HEK293 (cell line): ENCODE measurements at regions not wholly inside any gene's neighbourhood (a gene's known extent, or its start where the extent isn't known, plus 50 kb on each side); places are given as distances from the start of the nearest gene placed in this dataset.

Experiments used
- CTCF ChIA-PET: fragments of 350-600 bp; formaldehyde crosslinking; extraction: SDS; loops from one replicate; lab custom pipeline; 2021; ENCODE audit warnings: antibody characterized with exemption; lab: Yijun Ruan, JAX
- POLR2A ChIA-PET: fragments of 300-600 bp; formaldehyde crosslinking; extraction: SDS; loops from one replicate; lab custom pipeline; 2020; ENCODE audit warnings: antibody characterized with exemption, inconsistent platforms; lab: Yijun Ruan, JAX
- H3K27ac ChIP-seq: fragments of 200-500 bp; sonication (Bioruptor generic); 2 replicates; pipeline ENCODE4 v1.5.1; 2014; ENCODE audit warnings: low read depth, low read length, control low read depth, inconsistent platforms; ENCODE audit errors: extremely low read depth
- H3K36me3 ChIP-seq, 2 experiments: fragments of 200-500 bp in 1 of 2; sonication (Bioruptor generic) in 1 of 2; 1 replicate in 1 of 2; 2 replicates in 1 of 2; pipeline ENCODE4 v1.5.1; 2014 to 2017; ENCODE audit warnings: inconsistent platforms in 2 of 2, low read length in 2 of 2; ENCODE audit not compliant: control insufficient read depth in 2 of 2, insufficient read depth in 1 of 2
- H3K4me1 ChIP-seq: fragments of 200-500 bp; sonication (Bioruptor generic); 2 replicates; pipeline ENCODE4 v1.5.1; 2014; ENCODE audit warnings: mild to moderate bottlenecking, low read length, inconsistent platforms; ENCODE audit not compliant: control insufficient read depth, insufficient read depth
- H3K4me3 ChIP-seq: 2 replicates; pipeline ENCODE4 v1.5.1; 2011; ENCODE audit warnings: low read depth, mild to moderate bottlenecking, control low read depth, low read length, moderate library complexity
- H3K9me3 ChIP-seq: fragments of 200-500 bp; sonication (Bioruptor generic); 2 replicates; pipeline ENCODE4 v1.5.1; 2014; ENCODE audit warnings: low read depth, low read length, inconsistent platforms; ENCODE audit not compliant: control insufficient read depth, insufficient read depth
- GLIS2 ChIP-seq: fragments of 450-650 bp; formaldehyde crosslinking; IDR thresholded peaks from 2 replicates; pipeline ENCODE4 v1.5.1; 2016; ENCODE audit warnings: missing biosample characterization, missing genetic modification characterization
- HOXA7 ChIP-seq: sonication (generic); formaldehyde crosslinking; IDR thresholded peaks from 2 replicates; pipeline ENCODE4 v1.8.1; 2022; ENCODE audit warnings: missing genetic modification reagents, borderline replicate concordance
- SCRT1 ChIP-seq: fragments of 450-650 bp; formaldehyde crosslinking; IDR thresholded peaks from 2 replicates; pipeline ENCODE4 v1.5.1; 2016; ENCODE audit warnings: missing biosample characterization, missing genetic modification characterization, borderline replicate concordance
- SP3 ChIP-seq: fragments of 450-650 bp; formaldehyde crosslinking; IDR thresholded peaks from 2 replicates; pipeline ENCODE4 v1.5.1; 2016; ENCODE audit warnings: missing biosample characterization, missing genetic modification characterization
- YY1 ChIP-seq: fragments of 450-650 bp; formaldehyde crosslinking; IDR thresholded peaks from 2 replicates; pipeline ENCODE4 v1.5.1; 2018; ENCODE audit warnings: missing biosample characterization, missing genetic modification characterization
- YY2 ChIP-seq: fragments of 450-650 bp; formaldehyde crosslinking; IDR thresholded peaks from 2 replicates; pipeline ENCODE4 v1.5.1; 2016; ENCODE audit warnings: missing biosample characterization, missing genetic modification characterization
- ZBTB1 ChIP-seq: fragments of 450-650 bp; formaldehyde crosslinking; IDR thresholded peaks from 2 replicates; pipeline ENCODE4 v1.5.1; 2016; ENCODE audit warnings: missing biosample characterization, missing genetic modification characterization
- ZBTB7A ChIP-seq: fragments of 450-650 bp; formaldehyde crosslinking; IDR thresholded peaks from 2 replicates; pipeline ENCODE4 v1.5.1; 2016; ENCODE audit warnings: low read depth, missing biosample characterization, missing genetic modification characterization
- ZEB2 ChIP-seq: fragments of 450-650 bp; formaldehyde crosslinking; IDR thresholded peaks from 2 replicates; pipeline ENCODE4 v1.5.1; 2016; ENCODE audit warnings: missing biosample characterization, missing genetic modification characterization
- ZNF121 ChIP-seq: fragments of 450-650 bp; formaldehyde crosslinking; IDR thresholded peaks from 2 replicates; pipeline ENCODE4 v1.5.1; 2016; ENCODE audit warnings: missing biosample characterization, missing genetic modification characterization
- ZNF146 ChIP-seq: fragments of 450-650 bp; formaldehyde crosslinking; IDR thresholded peaks from 2 replicates; pipeline ENCODE4 v1.5.1; 2016; ENCODE audit warnings: missing biosample characterization, missing genetic modification characterization
- ZNF248 ChIP-seq: fragments of 450-650 bp; formaldehyde crosslinking; IDR thresholded peaks from 2 replicates; pipeline ENCODE4 v1.5.1; 2017; ENCODE audit warnings: missing biosample characterization, missing genetic modification characterization
- ZNF391 ChIP-seq: fragments of 450-650 bp; formaldehyde crosslinking; IDR thresholded peaks from 2 replicates; pipeline ENCODE4 v1.5.1; 2016; ENCODE audit warnings: low read depth, missing biosample characterization, missing genetic modification characterization, borderline replicate concordance
- ZNF555 ChIP-seq: fragments of 450-650 bp; formaldehyde crosslinking; conservative IDR thresholded peaks from 2 replicates; pipeline ENCODE4 v1.5.1; 2017; ENCODE audit warnings: missing biosample characterization, mild to moderate bottlenecking, missing genetic modification characterization, inconsistent platforms
- ZNF558 ChIP-seq: fragments of 450-650 bp; formaldehyde crosslinking; IDR thresholded peaks from 2 replicates; pipeline ENCODE4 v1.5.1; 2016; ENCODE audit warnings: missing biosample characterization, missing genetic modification characterization
- ZNF626 ChIP-seq: fragments of 450-650 bp; sonication (Bioruptor Pico); formaldehyde crosslinking; IDR thresholded peaks from 2 replicates; pipeline ENCODE4 v1.5.1; 2018; ENCODE audit warnings: missing biosample characterization, missing genetic modification characterization, inconsistent platforms
- ZNF677 ChIP-seq: fragments of 450-650 bp; IDR thresholded peaks from 2 replicates; pipeline ENCODE4 v1.5.0; 2018; ENCODE audit warnings: missing biosample characterization, mild to moderate bottlenecking, missing genetic modification characterization, moderate library complexity
- ZNF776 ChIP-seq: fragments of 450-650 bp; formaldehyde crosslinking; IDR thresholded peaks from 2 replicates; pipeline ENCODE4 v1.5.0; 2017; ENCODE audit warnings: missing biosample characterization, missing genetic modification characterization, borderline replicate concordance
- TF ChIP-seq, protein P1 (sequence below): fragments of 450-650 bp; IDR thresholded peaks from 2 replicates; pipeline ENCODE4 v1.5.1; 2018; ENCODE audit warnings: missing biosample characterization, missing genetic modification characterization
- TF ChIP-seq, protein P2 (sequence below): fragments of 450-650 bp; formaldehyde crosslinking; IDR thresholded peaks from 2 replicates; pipeline ENCODE4 v1.5.1; 2017; ENCODE audit warnings: missing biosample characterization, missing genetic modification characterization
- TF ChIP-seq, protein P3 (sequence below): fragments of 450-650 bp; formaldehyde crosslinking; IDR thresholded peaks from 2 replicates; pipeline ENCODE4 v1.5.0; 2017; ENCODE audit warnings: missing biosample characterization, missing genetic modification characterization, borderline replicate concordance
- TF ChIP-seq, protein P4 (sequence below): fragments of 450-650 bp; formaldehyde crosslinking; IDR thresholded peaks from 2 replicates; pipeline ENCODE4 v1.5.1; 2017; ENCODE audit warnings: missing biosample characterization, missing genetic modification characterization

DNA sequence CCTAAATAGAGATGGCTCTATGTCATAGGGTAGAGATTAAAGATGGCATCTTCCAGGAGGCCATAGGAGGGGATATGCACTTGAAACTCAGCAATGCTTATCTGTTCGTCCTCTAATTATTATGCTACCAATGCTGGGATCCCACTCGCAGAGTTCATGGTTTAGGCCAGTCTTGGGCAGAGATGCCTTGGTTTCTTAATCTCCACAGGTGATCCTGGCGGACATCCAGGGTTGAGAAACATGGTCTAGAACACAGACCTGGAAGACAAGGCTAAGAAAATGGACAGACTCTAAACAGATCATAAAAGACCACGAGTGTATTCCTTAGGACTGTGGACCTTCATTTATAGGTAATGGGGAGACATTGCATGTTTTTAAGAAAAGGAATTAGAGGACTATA is 70.0 kb upstream of the IRS2 start:
- ChIA-PET CTCF (no interaction called here), POLR2A (no interaction called here)
- no peaks in the 10 kb centered on the region for H3K4me1 ChIP-seq
- H3K36me3 ChIP-seq, result no peaks in the 10 kb centered on the region
- H3K4me3 ChIP-seq, result no peak overlapping the region
- TF ChIP-seq ZNF146 (tag by site-specific recombination) (no peak), ZNF248 (tag by site-specific recombination) (no peak), GLIS2 (tag by site-specific recombination) (no peak), ZNF626 (tag by site-specific recombination) (no peak), ZEB2 (tag by site-specific recombination) (no peak), ZNF558 (tag by site-specific recombination) (no peak), ZBTB7A (tag by site-specific recombination) (no peak), ZNF555 (tag by site-specific recombination) (no peak)
- TF ChIP-seq, protein P1, sequence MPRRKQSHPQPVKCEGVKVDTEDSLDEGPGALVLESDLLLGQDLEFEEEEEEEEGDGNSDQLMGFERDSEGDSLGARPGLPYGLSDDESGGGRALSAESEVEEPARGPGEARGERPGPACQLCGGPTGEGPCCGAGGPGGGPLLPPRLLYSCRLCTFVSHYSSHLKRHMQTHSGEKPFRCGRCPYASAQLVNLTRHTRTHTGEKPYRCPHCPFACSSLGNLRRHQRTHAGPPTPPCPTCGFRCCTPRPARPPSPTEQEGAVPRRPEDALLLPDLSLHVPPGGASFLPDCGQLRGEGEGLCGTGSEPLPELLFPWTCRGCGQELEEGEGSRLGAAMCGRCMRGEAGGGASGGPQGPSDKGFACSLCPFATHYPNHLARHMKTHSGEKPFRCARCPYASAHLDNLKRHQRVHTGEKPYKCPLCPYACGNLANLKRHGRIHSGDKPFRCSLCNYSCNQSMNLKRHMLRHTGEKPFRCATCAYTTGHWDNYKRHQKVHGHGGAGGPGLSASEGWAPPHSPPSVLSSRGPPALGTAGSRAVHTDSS, result no peak
- TF ChIP-seq, protein P2, sequence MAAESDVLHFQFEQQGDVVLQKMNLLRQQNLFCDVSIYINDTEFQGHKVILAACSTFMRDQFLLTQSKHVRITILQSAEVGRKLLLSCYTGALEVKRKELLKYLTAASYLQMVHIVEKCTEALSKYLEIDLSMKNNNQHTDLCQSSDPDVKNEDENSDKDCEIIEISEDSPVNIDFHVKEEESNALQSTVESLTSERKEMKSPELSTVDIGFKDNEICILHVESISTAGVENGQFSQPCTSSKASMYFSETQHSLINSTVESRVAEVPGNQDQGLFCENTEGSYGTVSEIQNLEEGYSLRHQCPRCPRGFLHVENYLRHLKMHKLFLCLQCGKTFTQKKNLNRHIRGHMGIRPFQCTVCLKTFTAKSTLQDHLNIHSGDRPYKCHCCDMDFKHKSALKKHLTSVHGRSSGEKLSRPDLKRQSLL, result no peak
- TF ChIP-seq, protein P3, sequence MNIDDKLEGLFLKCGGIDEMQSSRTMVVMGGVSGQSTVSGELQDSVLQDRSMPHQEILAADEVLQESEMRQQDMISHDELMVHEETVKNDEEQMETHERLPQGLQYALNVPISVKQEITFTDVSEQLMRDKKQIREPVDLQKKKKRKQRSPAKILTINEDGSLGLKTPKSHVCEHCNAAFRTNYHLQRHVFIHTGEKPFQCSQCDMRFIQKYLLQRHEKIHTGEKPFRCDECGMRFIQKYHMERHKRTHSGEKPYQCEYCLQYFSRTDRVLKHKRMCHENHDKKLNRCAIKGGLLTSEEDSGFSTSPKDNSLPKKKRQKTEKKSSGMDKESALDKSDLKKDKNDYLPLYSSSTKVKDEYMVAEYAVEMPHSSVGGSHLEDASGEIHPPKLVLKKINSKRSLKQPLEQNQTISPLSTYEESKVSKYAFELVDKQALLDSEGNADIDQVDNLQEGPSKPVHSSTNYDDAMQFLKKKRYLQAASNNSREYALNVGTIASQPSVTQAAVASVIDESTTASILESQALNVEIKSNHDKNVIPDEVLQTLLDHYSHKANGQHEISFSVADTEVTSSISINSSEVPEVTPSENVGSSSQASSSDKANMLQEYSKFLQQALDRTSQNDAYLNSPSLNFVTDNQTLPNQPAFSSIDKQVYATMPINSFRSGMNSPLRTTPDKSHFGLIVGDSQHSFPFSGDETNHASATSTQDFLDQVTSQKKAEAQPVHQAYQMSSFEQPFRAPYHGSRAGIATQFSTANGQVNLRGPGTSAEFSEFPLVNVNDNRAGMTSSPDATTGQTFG (tag by site-specific recombination), result no peak
- no peak overlapping the region for H3K27ac ChIP-seq
- H3K9me3 ChIP-seq, result no peaks in the 10 kb centered on the region

DNA sequence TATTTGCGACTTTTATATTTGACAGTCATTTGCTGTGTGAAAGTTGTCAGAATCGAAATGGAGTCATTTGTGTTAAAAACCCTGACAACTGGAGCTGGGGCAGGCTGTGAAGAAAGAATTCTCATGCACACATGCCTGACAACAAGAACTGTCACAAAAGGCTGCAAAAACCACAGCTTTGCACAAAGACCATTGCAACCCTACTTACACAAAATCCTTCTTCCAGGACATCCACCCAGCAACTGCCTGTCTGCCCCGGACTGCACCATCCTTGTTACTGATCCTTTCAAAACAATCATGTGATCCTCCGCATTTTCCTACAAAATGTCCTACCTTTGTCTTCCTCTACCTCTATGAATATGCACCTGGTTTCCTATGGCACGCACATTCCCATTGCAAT is 66.8 kb upstream of the IRS2 start:
- Histone ChIP-seq H3K4me3 (no peak overlapping the region), H3K9me3 (no peaks in the 10 kb centered on the region)
- no peak for TF ChIP-seq YY1 (tag by site-specific recombination)
- TF ChIP-seq, all 188 proteins: peak for 0
- H3K4me1 ChIP-seq, result no peaks in the 10 kb centered on the region
- no peak overlapping the region for H3K27ac ChIP-seq
- ChIA-PET CTCF (no interaction called here), POLR2A (no interaction called here)
- no peaks in the 10 kb centered on the region for H3K36me3 ChIP-seq

DNA sequence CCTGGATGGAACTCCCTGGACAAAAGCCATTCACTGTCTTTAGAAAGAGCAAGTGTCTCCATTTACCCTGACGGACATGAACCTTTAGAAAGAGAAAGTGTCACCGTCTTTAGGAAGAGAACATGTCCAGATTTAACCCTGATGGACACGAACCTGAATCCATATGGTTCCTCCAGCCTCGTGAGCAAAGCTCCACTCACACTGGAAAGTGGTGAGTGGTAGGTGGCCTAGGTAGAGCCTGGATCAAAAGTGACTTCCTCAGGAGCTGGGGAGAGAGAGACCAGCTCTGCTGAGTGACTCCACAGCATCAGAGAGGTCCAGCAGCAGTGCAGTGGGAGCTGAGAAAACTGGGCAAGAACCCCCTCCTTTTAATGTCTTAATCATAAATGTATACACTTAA is 59.8 kb upstream of the IRS2 start:
- Histone ChIP-seq H3K4me1 (no peaks in the 10 kb centered on the region), H3K9me3 (no peaks in the 10 kb centered on the region), H3K4me3 (no peak overlapping the region), H3K27ac (no peak overlapping the region), H3K36me3 (no peaks in the 10 kb centered on the region)
- TF ChIP-seq ZNF776 (no peak), ZNF121 (tag by site-specific recombination) (no peak), ZNF391 (tag by site-specific recombination) (no peak)
- ChIA-PET CTCF (no interaction called here), POLR2A (no interaction called here)

DNA sequence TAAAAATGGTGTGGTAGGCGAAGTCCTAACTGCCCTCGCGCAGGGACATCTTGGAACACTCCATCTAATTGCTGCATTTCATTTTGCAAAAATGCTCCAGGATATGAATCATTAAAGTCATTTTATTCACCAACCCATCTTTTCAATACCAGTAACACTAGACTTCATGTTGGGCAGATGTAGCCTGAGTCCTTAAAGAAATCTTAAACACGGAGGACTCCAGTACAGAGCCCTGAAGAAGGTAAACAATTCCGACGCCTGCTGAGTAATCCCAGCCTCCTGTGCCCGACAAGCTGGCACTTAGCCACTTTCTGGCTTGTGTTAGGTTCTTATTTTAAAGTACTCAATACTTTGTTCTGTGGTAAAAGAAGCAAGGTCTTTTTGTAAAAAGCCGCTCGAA is 58.0 kb upstream of the IRS2 start:
- Histone ChIP-seq H3K27ac (no peak overlapping the region), H3K36me3 (no peaks in the 10 kb centered on the region), H3K9me3 (no peaks in the 10 kb centered on the region), H3K4me3 (no peak overlapping the region), H3K4me1 (no peaks in the 10 kb centered on the region)
- ChIA-PET POLR2A (no interaction called here), CTCF (no interaction called here)
- TF ChIP-seq HOXA7 (no peak), SP3 (tag by site-specific recombination) (no peak), ZNF677 (no peak), SCRT1 (tag by site-specific recombination) (no peak), ZBTB1 (tag by site-specific recombination) (no peak), YY2 (tag by site-specific recombination) (no peak)
- TF ChIP-seq, protein P4, sequence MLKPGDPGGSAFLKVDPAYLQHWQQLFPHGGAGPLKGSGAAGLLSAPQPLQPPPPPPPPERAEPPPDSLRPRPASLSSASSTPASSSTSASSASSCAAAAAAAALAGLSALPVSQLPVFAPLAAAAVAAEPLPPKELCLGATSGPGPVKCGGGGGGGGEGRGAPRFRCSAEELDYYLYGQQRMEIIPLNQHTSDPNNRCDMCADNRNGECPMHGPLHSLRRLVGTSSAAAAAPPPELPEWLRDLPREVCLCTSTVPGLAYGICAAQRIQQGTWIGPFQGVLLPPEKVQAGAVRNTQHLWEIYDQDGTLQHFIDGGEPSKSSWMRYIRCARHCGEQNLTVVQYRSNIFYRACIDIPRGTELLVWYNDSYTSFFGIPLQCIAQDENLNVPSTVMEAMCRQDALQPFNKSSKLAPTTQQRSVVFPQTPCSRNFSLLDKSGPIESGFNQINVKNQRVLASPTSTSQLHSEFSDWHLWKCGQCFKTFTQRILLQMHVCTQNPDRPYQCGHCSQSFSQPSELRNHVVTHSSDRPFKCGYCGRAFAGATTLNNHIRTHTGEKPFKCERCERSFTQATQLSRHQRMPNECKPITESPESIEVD (tag by site-specific recombination), result no peak
